GM12891 (cell line): ENCODE measurements at regions not wholly inside any gene's neighbourhood (a gene's known extent, or its start where the extent isn't known, plus 50 kb on each side); places are given as distances from the start of the nearest gene placed in this dataset.

Source experiments
- POLR2A ChIP-seq: IDR thresholded peaks from 2 replicates; pipeline ENCODE4 v1.6.1; 2011; ENCODE audit warnings: low read depth, low read length, control low read depth
- POLR2AphosphoS5 ChIP-seq: IDR thresholded peaks from 2 replicates; pipeline ENCODE4 v1.6.1; 2011; ENCODE audit warnings: low read depth, low read length, control low read depth
- SPI1 ChIP-seq: IDR thresholded peaks from 2 replicates; pipeline ENCODE4 v1.6.1; 2011; ENCODE audit warnings: low read depth, low read length, control low read depth
- TAF1 ChIP-seq: IDR thresholded peaks from 2 replicates; pipeline ENCODE4 v1.6.1; 2011; ENCODE audit warnings: low read depth, low read length, control low read depth

- no peak for TF ChIP-seq POLR2A
- no peak for TF ChIP-seq SPI1
- no peak for TF ChIP-seq POLR2AphosphoS5
- no peak for TF ChIP-seq TAF1
Measured at GRCh38 chr4:33268776-33269175, 2548.6 kb downstream of the PCDH7 start.
